ENCODE measurements at regions not wholly inside any gene's neighbourhood (a gene's known extent, or its start where the extent isn't known, plus 50 kb on each side); places are given as distances from the start of the nearest gene placed in this dataset.

GRCh38 chr4:184879271-184879670, 53.5 kb upstream of the ACSL1 start:
- peaks cover 10% of the 10 kb centered on the region for H3K4me1 Mint-ChIP-seq (ENCODE audit: low read depth)
- intact Hi-C loops (cut with micrococcal nuclease), result no loop called here

DNA sequence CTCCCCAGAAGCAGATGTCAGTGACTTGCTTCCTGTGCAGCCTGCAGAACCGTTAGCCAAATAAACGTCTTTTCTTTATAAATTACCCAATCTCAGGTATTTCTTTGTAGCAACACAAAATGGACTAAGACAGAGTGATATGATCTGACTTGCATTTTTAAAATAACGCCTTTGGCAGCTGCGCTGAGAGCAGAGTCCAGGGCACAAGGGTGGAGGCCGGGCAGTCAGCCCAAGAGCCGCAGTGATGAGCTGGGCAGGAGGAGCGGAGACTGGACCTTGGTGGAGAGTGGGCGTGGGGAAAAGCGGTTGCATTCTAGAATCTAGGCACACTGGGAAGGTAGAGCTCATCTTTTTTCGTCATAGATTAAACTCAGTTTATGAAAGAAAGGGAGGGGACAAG, 56.5 kb upstream of the ACSL1 start:
- H3K27ac Mint-ChIP-seq, result no peak overlapping the region
- H3K9me3 Mint-ChIP-seq, result no peaks in the 10 kb centered on the region
- H3K4me3 Mint-ChIP-seq, result no peak overlapping the region
- intact Hi-C loops (cut with micrococcal nuclease), result no loop called here
- peaks cover 5% of the 10 kb centered on the region for H3K4me1 Mint-ChIP-seq (ENCODE audit: low read depth)
- no peaks in the 10 kb centered on the region for H3K36me3 Mint-ChIP-seq (ENCODE audit: low read depth)
- no peaks in the 10 kb centered on the region for H3K27me3 Mint-ChIP-seq

More at GRCh38 chr4:184879271-184879670, 53.5 kb upstream of the ACSL1 start:
- Mint-ChIP-seq H3K9me3 (no peaks in the 10 kb centered on the region), H3K27me3 (no peaks in the 10 kb centered on the region), H3K36me3 (ENCODE audit: low read depth) (no peaks in the 10 kb centered on the region), H3K4me3 (no peak overlapping the region), H3K27ac (no peak overlapping the region)

DNA sequence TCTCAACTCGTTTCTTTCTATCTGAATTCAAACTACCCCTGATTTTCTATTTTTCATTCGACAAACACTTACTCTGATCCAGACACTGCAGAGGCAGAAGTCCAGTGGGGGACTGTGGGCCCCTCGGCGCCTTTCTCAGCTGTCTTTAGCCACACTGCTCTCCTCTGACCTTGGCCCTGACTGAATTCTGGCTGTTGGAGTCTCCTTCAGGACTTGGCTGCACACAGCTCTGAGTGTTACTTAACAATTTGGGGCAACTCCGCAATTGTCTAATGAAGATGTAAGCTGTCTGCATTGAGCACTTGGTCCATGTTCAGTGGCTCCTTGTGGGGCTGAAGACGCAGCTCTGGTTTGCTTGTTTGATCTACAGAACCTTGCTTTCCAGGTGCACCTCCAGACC, 57.3 kb upstream of the ACSL1 start:
- Mint-ChIP-seq H3K36me3 (ENCODE audit: low read depth) (no peaks in the 10 kb centered on the region), H3K9me3 (no peaks in the 10 kb centered on the region), H3K27ac (no peak overlapping the region), H3K4me3 (no peak overlapping the region), H3K27me3 (no peaks in the 10 kb centered on the region), H3K4me1 (ENCODE audit: low read depth) (peaks cover 12% of the 10 kb centered on the region)
- intact Hi-C loops (cut with micrococcal nuclease), result no loop called here

GRCh38 chr4:184884883-184885282, 59.1 kb upstream of the ACSL1 start:
- no peaks in the 10 kb centered on the region for H3K36me3 Mint-ChIP-seq (ENCODE audit: low read depth)
- peaks cover 28% of the 10 kb centered on the region for H3K4me1 Mint-ChIP-seq (ENCODE audit: low read depth)
- H3K27ac Mint-ChIP-seq, result no peak overlapping the region
- H3K27me3 Mint-ChIP-seq, result no peaks in the 10 kb centered on the region
- no peaks in the 10 kb centered on the region for H3K9me3 Mint-ChIP-seq
- intact Hi-C loops (cut with micrococcal nuclease), result no loop called here
- H3K4me3 Mint-ChIP-seq, result no peak overlapping the region

DNA sequence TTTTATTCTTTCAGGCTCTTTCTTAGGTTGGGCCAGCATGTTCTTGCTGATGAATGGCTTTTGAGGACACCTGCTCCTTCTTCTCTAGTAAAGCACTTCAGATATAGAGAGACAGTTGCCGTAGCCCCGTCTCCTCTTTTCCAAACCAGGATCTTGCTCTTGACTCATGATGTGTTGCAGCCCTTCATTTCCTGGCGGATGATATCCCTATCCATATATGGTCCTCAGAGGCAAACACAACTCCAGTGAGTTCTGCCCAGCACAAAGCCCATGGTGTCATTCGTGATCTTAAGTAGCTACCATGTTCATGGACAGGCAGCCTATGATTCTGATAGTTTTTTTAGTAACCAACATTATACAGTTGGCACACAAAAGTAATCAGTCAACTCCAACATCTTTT, 59.8 kb upstream of the ACSL1 start:
- intact Hi-C loops (cut with micrococcal nuclease), result no loop called here
- Mint-ChIP-seq H3K9me3 (no peaks in the 10 kb centered on the region), H3K4me1 (ENCODE audit: low read depth) (peaks cover 35% of the 10 kb centered on the region), H3K36me3 (ENCODE audit: low read depth) (no peaks in the 10 kb centered on the region), H3K27me3 (no peaks in the 10 kb centered on the region), H3K27ac (no peak overlapping the region), H3K4me3 (no peak overlapping the region)

DNA sequence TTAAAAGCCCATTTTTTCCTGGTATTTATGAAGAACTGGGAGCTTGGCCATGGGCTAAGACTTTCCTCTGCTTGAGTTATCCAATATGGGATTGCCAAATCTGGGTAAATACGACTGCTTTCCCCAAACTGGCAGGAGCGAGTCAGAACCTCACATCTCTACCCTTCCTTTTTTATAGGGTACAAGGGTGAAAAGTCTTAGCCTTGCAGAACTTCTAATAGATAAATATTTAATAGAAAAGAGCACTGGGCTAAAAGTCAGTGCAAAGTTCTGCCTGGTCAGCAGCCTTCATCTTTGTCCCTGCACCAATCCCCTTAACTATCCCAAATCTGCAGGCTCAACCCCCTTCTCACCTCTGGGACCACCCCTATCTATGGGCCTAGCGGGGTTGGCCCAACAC, 61.6 kb upstream of the ACSL1 start:
- H3K9me3 Mint-ChIP-seq, result no peaks in the 10 kb centered on the region
- H3K27me3 Mint-ChIP-seq, result no peaks in the 10 kb centered on the region
- no peak overlapping the region for H3K4me3 Mint-ChIP-seq
- no peak overlapping the region for H3K27ac Mint-ChIP-seq
- H3K4me1 Mint-ChIP-seq (ENCODE audit: low read depth), result peaks cover 36% of the 10 kb centered on the region
- no peaks in the 10 kb centered on the region for H3K36me3 Mint-ChIP-seq (ENCODE audit: low read depth)
- intact Hi-C loops (cut with micrococcal nuclease), result no loop called here

- no peaks in the 10 kb centered on the region for H3K9me3 Mint-ChIP-seq
- peaks cover 33% of the 10 kb centered on the region for H3K4me1 Mint-ChIP-seq (ENCODE audit: low read depth)
- no peaks in the 10 kb centered on the region for H3K27me3 Mint-ChIP-seq
- H3K36me3 Mint-ChIP-seq (ENCODE audit: low read depth), result no peaks in the 10 kb centered on the region
- no peak overlapping the region for H3K4me3 Mint-ChIP-seq
- intact Hi-C loops (cut with micrococcal nuclease), result no loop called here
- no peak overlapping the region for H3K27ac Mint-ChIP-seq
These were observed 62.2 kb upstream of the ACSL1 start for GRCh38 chr4:184887947-184888346.

- peaks cover 2% of the 10 kb centered on the region for H3K27me3 Mint-ChIP-seq
These were observed 64.0 kb upstream of the ACSL1 start for GRCh38 chr4:184889666-184890335.

DNA sequence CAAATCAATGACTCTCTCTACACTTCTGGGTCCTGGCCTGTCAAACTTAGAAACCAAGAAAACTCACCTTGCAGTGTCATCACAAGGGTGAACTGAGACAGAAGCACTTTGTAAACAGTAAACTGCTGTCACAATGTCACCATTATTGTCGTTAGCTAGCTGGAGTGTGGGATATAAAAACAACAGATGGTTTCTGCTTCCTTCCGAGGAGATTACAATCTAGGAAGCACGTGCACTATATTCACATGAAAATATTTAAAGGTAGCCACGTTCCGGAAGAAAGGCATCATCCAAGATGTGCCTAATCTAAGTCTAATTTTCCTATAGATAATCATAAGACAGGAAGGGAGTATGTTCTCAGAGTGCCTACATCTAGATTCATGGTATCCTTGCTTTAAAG, 64.7 kb upstream of the ACSL1 start:
- Mint-ChIP-seq H3K27me3 (peaks cover 2% of the 10 kb centered on the region), H3K27ac (no peak overlapping the region), H3K4me3 (no peak overlapping the region), H3K9me3 (peaks cover 8% of the 10 kb centered on the region), H3K4me1 (ENCODE audit: low read depth) (peaks cover 46% of the 10 kb centered on the region), H3K36me3 (ENCODE audit: low read depth) (no peaks in the 10 kb centered on the region)
- intact Hi-C loops (cut with micrococcal nuclease), result no loop called here

More at GRCh38 chr4:184889666-184890335, 64.0 kb upstream of the ACSL1 start:
- Mint-ChIP-seq H3K9me3 (peaks cover 8% of the 10 kb centered on the region), H3K27ac (no peak overlapping the region), H3K4me3 (no peak overlapping the region), H3K4me1 (ENCODE audit: low read depth) (peaks cover 41% of the 10 kb centered on the region), H3K36me3 (ENCODE audit: low read depth) (no peaks in the 10 kb centered on the region)
- intact Hi-C loops (cut with micrococcal nuclease), result no loop called here

DNA sequence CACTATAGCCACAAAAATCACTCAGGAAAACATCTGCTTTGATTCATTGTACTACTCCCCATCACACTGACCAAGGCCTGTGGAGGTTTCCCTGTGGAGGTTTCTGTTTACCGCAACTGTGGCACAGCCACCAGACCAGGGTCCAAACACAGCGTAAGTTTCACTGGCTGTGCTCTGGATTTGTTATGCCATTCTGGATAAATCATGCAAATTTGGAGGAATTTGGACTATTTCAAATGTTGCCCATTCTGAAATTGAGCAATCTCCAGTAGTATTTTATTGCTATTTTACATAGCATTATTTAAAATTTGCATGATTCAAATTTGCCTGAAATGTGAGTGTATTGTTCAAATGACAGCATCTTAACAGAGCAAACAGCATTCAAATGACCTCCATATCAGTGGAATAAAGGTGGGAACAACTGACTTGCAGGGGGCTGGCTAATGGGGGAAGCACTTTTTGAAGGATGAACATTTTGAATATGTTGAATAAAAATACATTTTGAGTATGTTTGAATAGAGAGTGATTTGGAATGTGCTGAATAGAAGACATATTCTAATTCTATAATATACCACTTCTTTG, 66.1 kb upstream of the ACSL1 start:
- Mint-ChIP-seq H3K36me3 (ENCODE audit: low read depth) (no peaks in the 10 kb centered on the region), H3K4me3 (no peak overlapping the region), H3K27ac (no peak overlapping the region), H3K9me3 (peaks cover 8% of the 10 kb centered on the region), H3K27me3 (peaks cover 2% of the 10 kb centered on the region), H3K4me1 (ENCODE audit: low read depth) (peaks cover 53% of the 10 kb centered on the region)
- intact Hi-C loops (cut with micrococcal nuclease), result no loop called here

DNA sequence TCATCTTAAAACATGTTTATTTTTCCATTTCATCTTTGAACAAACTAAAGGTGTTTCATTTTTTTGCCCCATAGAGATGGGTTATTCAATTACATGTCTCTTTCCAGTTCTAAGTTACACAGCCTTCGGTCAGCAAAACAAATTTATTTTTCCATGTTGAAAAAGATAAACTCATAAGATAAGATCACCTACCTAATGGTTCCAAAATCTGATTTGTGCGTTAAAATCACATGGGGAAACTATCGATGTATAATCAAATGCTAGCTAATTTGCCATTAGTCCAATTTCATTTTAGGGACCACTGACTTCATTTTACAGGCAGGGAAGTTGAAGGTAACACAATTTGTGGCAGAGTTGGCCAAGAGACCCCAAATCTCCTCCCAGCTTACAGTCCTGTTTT, 67.2 kb upstream of the ACSL1 start:
- Mint-ChIP-seq H3K9me3 (peaks cover 8% of the 10 kb centered on the region), H3K4me1 (ENCODE audit: low read depth) (peaks cover 56% of the 10 kb centered on the region), H3K36me3 (ENCODE audit: low read depth) (no peaks in the 10 kb centered on the region), H3K4me3 (no peak overlapping the region), H3K27ac (no peak overlapping the region), H3K27me3 (peaks cover 2% of the 10 kb centered on the region)
- intact Hi-C loops (cut with micrococcal nuclease), result no loop called here

DNA sequence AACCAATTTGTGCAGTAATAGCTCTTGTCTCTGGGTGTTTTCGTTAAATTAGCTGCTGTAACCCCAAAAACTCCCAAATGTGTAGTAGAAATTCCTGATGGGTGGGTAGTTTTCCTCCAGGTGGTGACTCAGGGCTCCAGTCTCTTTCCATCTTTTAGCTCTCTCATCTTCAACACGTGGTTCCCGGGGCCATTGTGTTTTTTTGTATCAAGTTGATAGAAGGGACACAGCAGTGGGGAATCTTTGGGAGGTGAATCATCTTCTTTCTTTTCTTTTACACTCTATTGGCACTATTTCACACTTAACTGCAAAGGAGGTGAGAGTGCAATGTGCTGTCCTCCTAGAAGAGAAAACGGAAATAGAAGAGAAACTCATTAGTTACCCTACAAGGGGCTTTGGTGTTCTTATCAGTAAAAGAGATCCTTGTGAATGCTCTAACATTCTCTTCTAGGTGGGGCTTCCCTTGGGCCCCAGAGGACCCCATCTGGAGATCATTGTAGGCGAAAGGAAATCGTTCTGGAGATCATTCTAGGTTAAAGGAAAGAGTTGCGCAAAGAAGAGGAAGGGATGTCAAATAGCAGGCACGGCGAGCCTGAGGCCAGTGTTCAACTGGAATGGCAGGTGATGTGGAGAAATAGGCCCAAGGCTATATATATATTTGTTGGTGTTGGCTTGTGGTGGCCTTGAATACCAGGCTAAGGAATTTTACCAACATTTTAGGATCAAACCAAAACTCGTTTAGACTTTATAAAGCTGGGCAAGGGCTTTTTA, 68.2 kb upstream of the ACSL1 start:
- Mint-ChIP-seq H3K4me1 (ENCODE audit: low read depth) (peaks cover 56% of the 10 kb centered on the region), H3K9me3 (peaks cover 8% of the 10 kb centered on the region), H3K4me3 (no peak overlapping the region), H3K27ac (no peak overlapping the region), H3K36me3 (ENCODE audit: low read depth) (no peaks in the 10 kb centered on the region), H3K27me3 (peaks cover 2% of the 10 kb centered on the region)
- intact Hi-C loops (cut with micrococcal nuclease), result no loop called here

- H3K9me3 Mint-ChIP-seq, result peaks cover 8% of the 10 kb centered on the region
- H3K4me3 Mint-ChIP-seq, result no peak overlapping the region
- H3K27ac Mint-ChIP-seq, result peak overlapping the region; percentile 67
- peaks cover 2% of the 10 kb centered on the region for H3K27me3 Mint-ChIP-seq
- no peaks in the 10 kb centered on the region for H3K36me3 Mint-ChIP-seq (ENCODE audit: low read depth)
- intact Hi-C loops (cut with micrococcal nuclease), result loop anchor here (5.0 kb wide), 2 partner anchors 38 to 68 kb away; partner anchors contain the start of gene ACSL1
- H3K4me1 Mint-ChIP-seq (ENCODE audit: low read depth), result peaks cover 59% of the 10 kb centered on the region
These were observed 69.4 kb upstream of the ACSL1 start for GRCh38 chr4:184895012-184895695.
